ENCODE measurements at regions not wholly inside any gene's neighbourhood (a gene's known extent, or its start where the extent isn't known, plus 50 kb on each side); places are given as distances from the start of the nearest gene placed in this dataset.

GRCh38 chr7:94174956-94175355 is 170.8 kb upstream of the BET1 start:
- Histone ChIP-seq H2BK5ac (ENCODE audit: low read depth, low read length) (no peak overlapping the region), H3K9me3 (ENCODE audit: insufficient read depth in 2 of 2, low read depth in 1 of 2, low read length in 1 of 2) (no peaks in the 10 kb centered on the region), H3K18ac (ENCODE audit: extremely low read depth, low read length) (no peak overlapping the region), H3K27me3 (replicated peaks in 1 of 4; ENCODE audit: control insufficient read depth in 3 of 4, extremely low read depth in 1 of 4, insufficient read depth in 3 of 4, low read length in 3 of 4) (peaks cover 0 to 2% (median 0%) of the 10 kb centered on the region in 4 experiments; a peak in 1 of 7 replicates), H3K9ac (replicated peaks in 1 of 4; ENCODE audit: extremely low read depth in 1 of 4, low read depth in 3 of 4, low read length in 3 of 4) (no peak overlapping the region), H3K23ac (ENCODE audit: insufficient read length) (no peak overlapping the region), H2BK20ac (ENCODE audit: low read length) (no peak overlapping the region), H2BK12ac (ENCODE audit: low read depth, low read length) (no peak overlapping the region), H3K4me2 (ENCODE audit: insufficient read depth in 1 of 2, low read depth in 2 of 2, low read length in 2 of 2) (no peak overlapping the region), H4K8ac (ENCODE audit: extremely low read depth, insufficient read depth, low read length) (no peak overlapping the region), H2AFZ (ENCODE audit: low read length) (no peak overlapping the region), H2BK120ac (replicated peaks; ENCODE audit: low read depth, low read length) (no peak overlapping the region), H3K4me1 (replicated peaks in 1 of 4; ENCODE audit: control insufficient read depth in 3 of 4, insufficient read depth in 4 of 4, low read length in 3 of 4) (no peaks in the 10 kb centered on the region), H3K23me2 (ENCODE audit: low read depth, low read length) (no peaks in the 10 kb centered on the region), H3K4me3 (ENCODE audit: extremely low read depth in 1 of 4, insufficient read depth in 2 of 4, low read depth in 3 of 4, low read length in 4 of 4) (no peak overlapping the region), H3K27ac (ENCODE audit: low read depth, low read length) (no peak overlapping the region), H2BK15ac (ENCODE audit: low read length) (no peak overlapping the region), H3K79me2 (ENCODE audit: control insufficient read depth in 1 of 2, insufficient read depth in 2 of 2, low read length in 2 of 2) (no peaks in the 10 kb centered on the region), H3K56ac (replicated peaks; ENCODE audit: insufficient read length, low read depth, low read length) (no peak overlapping the region), H3K4ac (replicated peaks; ENCODE audit: insufficient read length, low read depth, low read length) (no peak overlapping the region), H3K14ac (ENCODE audit: insufficient read length) (no peak overlapping the region), H4K5ac (ENCODE audit: insufficient read length, low read depth, low read length) (no peak overlapping the region), H4K20me1 (replicated peaks in 1 of 2; ENCODE audit: control insufficient read depth in 1 of 2, insufficient read depth in 2 of 2, low read length in 2 of 2) (no peaks in the 10 kb centered on the region), H3K36me3 (ENCODE audit: control insufficient read depth in 2 of 4, insufficient read depth in 4 of 4, low read length in 3 of 4) (no peaks in the 10 kb centered on the region), H3K79me1 (ENCODE audit: low read depth, low read length) (no peaks in the 10 kb centered on the region), H4K91ac (replicated peaks; ENCODE audit: insufficient read length, low read length) (no peak overlapping the region), H2AK5ac (ENCODE audit: low read depth, low read length) (no peak overlapping the region)
- 87% methylated on average over 2 of the region's 2 CpGs; no CpG with 5 or more reads in 1 of the 2 experiments for WGBS, 2 experiments (ENCODE audit: extremely low coverage in 1 of 2, insufficient coverage in 1 of 2, insufficient read length in 1 of 2, insufficient replicate concordance in 2 of 2, low coverage in 1 of 2, low lambda C conversion rate in 2 of 2, missing lambda C conversion rate in 1 of 2)
- TF ChIP-seq RXRA (IDR thresholded peaks at IDR 0.05; ENCODE audit: insufficient read depth, low read depth, low read length): no peak
- TF ChIP-seq CREB1 (IDR thresholded peaks at IDR 0.05): no peak
- no peak for TF ChIP-seq CEBPB (IDR thresholded peaks at IDR 0.05; ENCODE audit: low read depth, low read length)
- no peak for TF ChIP-seq YY1 (IDR thresholded peaks at IDR 0.05; ENCODE audit: low read depth, low read length)
- TF ChIP-seq MAX (IDR thresholded peaks at IDR 0.05): no peak
- no peak for TF ChIP-seq POU5F1 (IDR thresholded peaks at IDR 0.05; ENCODE audit: low read depth, low read length)
- no peak for TF ChIP-seq SP1 (IDR thresholded peaks at IDR 0.05; ENCODE audit: low read depth, low read length)
- TF ChIP-seq CTBP2 (IDR thresholded peaks at IDR 0.05; ENCODE audit: borderline replicate concordance, insufficient read depth, insufficient read length, low read length): no peak
- TF ChIP-seq KDM4A (IDR thresholded peaks at IDR 0.05; ENCODE audit: low read depth, low read length, severe bottlenecking): no peak
- TF ChIP-seq CBX8 (IDR thresholded peaks at IDR 0.05; ENCODE audit: borderline replicate concordance, low read depth, low read length): no peak
- no peak for TF ChIP-seq SIN3A (conservative IDR thresholded peaks at IDR 0.05 in 1 of 2, IDR thresholded peaks at IDR 0.05 in 1 of 2; ENCODE audit: low read depth in 1 of 2, low read length in 2 of 2)
- TF ChIP-seq CHD2 (IDR thresholded peaks at IDR 0.05; ENCODE audit: low read length): no peak
- FAIRE-seq: no peak
- no peak for DNase-seq (ENCODE audit: low read depth in 1 of 2, low spot score in 2 of 2)
- POLR2A ChIA-PET (ENCODE audit: partially characterized antibody): no interaction called here
- CTCF ChIA-PET (ENCODE audit: partially characterized antibody): no interaction called here

Data from H1 (cell line).